Astrocyte (in vitro differentiated cells and primary cell): ENCODE measurements at regions not wholly inside any gene's neighbourhood (a gene's known extent, or its start where the extent isn't known, plus 50 kb on each side); places are given as distances from the start of the nearest gene placed in this dataset.

ENCODE experiments used
- CTCF ChIP-seq: IDR thresholded peaks from 2 replicates; pipeline ENCODE4 v1.5.1; 2011; ENCODE audit warnings: low read depth, mild to moderate bottlenecking, inconsistent platforms, low read length, moderate library complexity; ENCODE audit not compliant: insufficient read depth
- EZH2 ChIP-seq: IDR thresholded peaks from 2 replicates; pipeline ENCODE4 v1.6.1; 2012; ENCODE audit warnings: mild to moderate bottlenecking, low read length, inconsistent platforms; ENCODE audit not compliant: insufficient read depth

- TF ChIP-seq EZH2 = no peak
- TF ChIP-seq CTCF = no peak
Observed at GRCh38 chr9:129379886-129380285, 201.8 kb upstream of the IER5L start.
